Astrocyte (in vitro differentiated cells and primary cell): ENCODE measurements at regions not wholly inside any gene's neighbourhood (a gene's known extent, or its start where the extent isn't known, plus 50 kb on each side); places are given as distances from the start of the nearest gene placed in this dataset.

Source experiments
- DNase-seq: peaks from one replicate; pipeline ENCODE4 v3.0.0-alpha.2; 2010; ENCODE audit warnings: low read depth
- FAIRE-seq: peaks from 2 replicates; lab custom pipeline; 2011; peaks lifted over from hg19 to GRCh38; lab: Jason Lieb, UNC
- H2AFZ ChIP-seq: 2 replicates; pipeline ENCODE4 v1.6.0; 2012; ENCODE audit warnings: low read depth, low read length, inconsistent platforms
- H3K27ac ChIP-seq: 2 replicates; pipeline ENCODE4 v1.5.1; 2011; ENCODE audit warnings: low read depth, low read length, inconsistent platforms
- H3K27me3 ChIP-seq: 2 replicates; pipeline ENCODE4 v1.6.0; 2011; ENCODE audit warnings: low read length, inconsistent platforms; ENCODE audit not compliant: insufficient read depth
- H3K36me3 ChIP-seq: 2 replicates; pipeline ENCODE4 v1.5.1; 2011; ENCODE audit warnings: low read length, inconsistent platforms; ENCODE audit not compliant: insufficient read depth
- H3K4me1 ChIP-seq: 2 replicates; pipeline ENCODE4 v1.5.1; 2011; ENCODE audit warnings: low read length, inconsistent platforms; ENCODE audit not compliant: insufficient read depth
- H3K4me2 ChIP-seq: 2 replicates; pipeline ENCODE4 v1.6.0; 2012; ENCODE audit warnings: low read length, inconsistent platforms
- H3K4me3 ChIP-seq: 2 replicates; pipeline ENCODE4 v1.5.1; 2011; ENCODE audit warnings: low read depth, mild to moderate bottlenecking, low read length, inconsistent platforms; ENCODE audit not compliant: insufficient read depth
- H3K79me2 ChIP-seq: 2 replicates; pipeline ENCODE4 v1.6.0; 2012; ENCODE audit warnings: mild to moderate bottlenecking, low read length, inconsistent platforms; ENCODE audit not compliant: insufficient read depth
- H3K9ac ChIP-seq: 2 replicates; pipeline ENCODE4 v1.6.0; 2012; ENCODE audit warnings: mild to moderate bottlenecking, low read length, inconsistent platforms
- H3K9me3 ChIP-seq: 2 replicates; pipeline ENCODE4 v1.5.1; 2012; ENCODE audit warnings: low read depth, mild to moderate bottlenecking, low read length, inconsistent platforms; ENCODE audit not compliant: insufficient read depth
- H4K20me1 ChIP-seq: 2 replicates; pipeline ENCODE4 v1.6.0; 2012; ENCODE audit warnings: low read length, inconsistent platforms; ENCODE audit not compliant: insufficient read depth
- H3K27ac Mint-ChIP-seq: one replicate; pipeline ENCODE4 v1.8.0; 2021; ENCODE audit warnings: mild to moderate bottlenecking, mixed read lengths; ENCODE audit not compliant: unreplicated experiment
- H3K27me3 Mint-ChIP-seq: one replicate; pipeline ENCODE4 v1.8.0; 2021; ENCODE audit warnings: low read depth, mixed read lengths; ENCODE audit not compliant: unreplicated experiment
- H3K36me3 Mint-ChIP-seq: one replicate; pipeline ENCODE4 v1.8.0; 2021; ENCODE audit warnings: low read depth, mixed read lengths; ENCODE audit not compliant: unreplicated experiment
- H3K4me1 Mint-ChIP-seq: one replicate; pipeline ENCODE4 v1.8.0; 2021; ENCODE audit warnings: low read depth, mixed read lengths; ENCODE audit not compliant: unreplicated experiment
- H3K4me3 Mint-ChIP-seq: one replicate; pipeline ENCODE4 v1.8.0; 2021; ENCODE audit warnings: mild to moderate bottlenecking, moderate library complexity, mixed read lengths; ENCODE audit not compliant: unreplicated experiment
- H3K9me3 Mint-ChIP-seq: one replicate; pipeline ENCODE4 v1.8.0; 2021; ENCODE audit warnings: mild to moderate bottlenecking, mixed read lengths; ENCODE audit not compliant: unreplicated experiment
- EZH2 ChIP-seq: IDR thresholded peaks from 2 replicates; pipeline ENCODE4 v1.6.1; 2012; ENCODE audit warnings: mild to moderate bottlenecking, low read length, inconsistent platforms; ENCODE audit not compliant: insufficient read depth
- TF ChIP-seq, protein P1 (sequence below): IDR thresholded peaks from 2 replicates; pipeline ENCODE4 v1.5.1; 2011; ENCODE audit warnings: low read depth, mild to moderate bottlenecking, inconsistent platforms, low read length, moderate library complexity; ENCODE audit not compliant: insufficient read depth

DNA sequence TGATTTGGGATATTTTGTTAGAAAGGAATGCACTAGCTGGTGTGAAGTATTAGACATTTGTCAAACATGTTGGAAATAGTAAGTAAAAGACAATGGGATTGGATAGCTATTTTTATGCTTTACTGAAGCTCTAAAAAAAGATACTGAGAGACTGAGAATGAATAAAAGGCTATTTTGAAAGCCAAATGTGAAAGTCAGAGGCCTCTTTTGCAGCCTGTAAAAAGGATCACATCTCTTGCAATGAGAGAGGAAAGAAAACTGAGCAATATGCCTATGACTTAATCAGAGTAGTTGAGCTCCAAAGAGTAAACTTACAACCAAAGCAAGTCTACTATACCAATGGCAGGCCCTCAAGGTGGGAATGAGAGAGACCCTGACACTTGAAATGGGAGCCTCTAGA lies 212.6 kb upstream of the LCORL start:
- Histone ChIP-seq H2AFZ (no peak overlapping the region), H4K20me1 (no peaks in the 10 kb centered on the region), H3K4me3 (no peak overlapping the region), H3K27me3 (no peaks in the 10 kb centered on the region), H3K9ac (no peak overlapping the region), H3K36me3 (no peaks in the 10 kb centered on the region), H3K4me1 (no peaks in the 10 kb centered on the region), H3K4me2 (no peak overlapping the region), H3K27ac (no peak overlapping the region), H3K79me2 (no peaks in the 10 kb centered on the region), H3K9me3 (no peaks in the 10 kb centered on the region)
- peaks cover under 1% of the 10 kb centered on the region for H3K9me3 Mint-ChIP-seq
- no peak for FAIRE-seq
- no peak for TF ChIP-seq EZH2
- TF ChIP-seq, protein P1, sequence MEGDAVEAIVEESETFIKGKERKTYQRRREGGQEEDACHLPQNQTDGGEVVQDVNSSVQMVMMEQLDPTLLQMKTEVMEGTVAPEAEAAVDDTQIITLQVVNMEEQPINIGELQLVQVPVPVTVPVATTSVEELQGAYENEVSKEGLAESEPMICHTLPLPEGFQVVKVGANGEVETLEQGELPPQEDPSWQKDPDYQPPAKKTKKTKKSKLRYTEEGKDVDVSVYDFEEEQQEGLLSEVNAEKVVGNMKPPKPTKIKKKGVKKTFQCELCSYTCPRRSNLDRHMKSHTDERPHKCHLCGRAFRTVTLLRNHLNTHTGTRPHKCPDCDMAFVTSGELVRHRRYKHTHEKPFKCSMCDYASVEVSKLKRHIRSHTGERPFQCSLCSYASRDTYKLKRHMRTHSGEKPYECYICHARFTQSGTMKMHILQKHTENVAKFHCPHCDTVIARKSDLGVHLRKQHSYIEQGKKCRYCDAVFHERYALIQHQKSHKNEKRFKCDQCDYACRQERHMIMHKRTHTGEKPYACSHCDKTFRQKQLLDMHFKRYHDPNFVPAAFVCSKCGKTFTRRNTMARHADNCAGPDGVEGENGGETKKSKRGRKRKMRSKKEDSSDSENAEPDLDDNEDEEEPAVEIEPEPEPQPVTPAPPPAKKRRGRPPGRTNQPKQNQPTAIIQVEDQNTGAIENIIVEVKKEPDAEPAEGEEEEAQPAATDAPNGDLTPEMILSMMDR, result no peak
- DNase-seq, result no peak
- no peak overlapping the region for H3K4me3 Mint-ChIP-seq
- H3K27me3 Mint-ChIP-seq, result no peaks in the 10 kb centered on the region
- no peaks in the 10 kb centered on the region for H3K4me1 Mint-ChIP-seq
- H3K27ac Mint-ChIP-seq, result no peak overlapping the region
- no peaks in the 10 kb centered on the region for H3K36me3 Mint-ChIP-seq

DNA sequence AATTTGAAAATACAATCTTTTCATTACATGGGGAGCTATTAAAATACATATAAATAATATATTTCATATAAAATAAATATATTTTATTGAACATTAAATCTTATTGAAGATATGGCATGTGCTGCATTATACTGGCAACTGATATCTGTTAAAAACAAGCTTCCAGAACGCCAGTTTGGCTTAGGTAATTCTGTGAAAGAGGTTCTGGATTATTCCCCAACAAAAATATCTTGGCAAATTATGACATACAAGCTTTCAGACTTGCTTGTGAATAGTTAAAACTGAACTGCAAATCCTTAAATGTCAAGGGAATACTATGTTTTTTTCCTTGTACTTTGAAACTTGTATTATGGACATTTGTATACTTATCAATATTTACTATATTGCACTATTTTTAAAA lies 210.2 kb upstream of the LCORL start:
- no peaks in the 10 kb centered on the region for H4K20me1 ChIP-seq

DNA sequence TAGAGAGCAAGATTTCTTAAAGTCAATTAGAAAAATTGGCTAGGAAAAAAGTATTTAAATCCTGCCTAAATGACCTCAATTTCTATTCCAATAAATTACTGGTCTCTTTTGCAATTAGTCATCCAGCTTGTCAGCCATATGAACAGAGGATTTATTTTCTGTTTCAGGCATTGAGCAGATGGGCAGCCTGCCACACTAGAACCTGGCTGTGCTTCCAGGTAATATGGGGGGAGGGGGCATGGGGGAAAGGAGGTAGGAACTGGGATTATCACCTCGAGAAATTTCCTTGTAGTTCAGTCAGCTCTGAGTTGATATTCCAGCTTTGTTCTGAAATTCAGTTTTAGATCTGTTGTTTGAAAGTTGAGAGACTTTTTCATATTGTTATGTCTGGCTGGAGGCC lies 206.3 kb upstream of the LCORL start:
- Histone ChIP-seq H4K20me1 (no peaks in the 10 kb centered on the region), H3K79me2 (no peaks in the 10 kb centered on the region), H3K27ac (no peak overlapping the region), H3K4me2 (no peak overlapping the region), H3K4me1 (no peaks in the 10 kb centered on the region), H3K4me3 (no peak overlapping the region), H3K36me3 (no peaks in the 10 kb centered on the region), H3K27me3 (no peaks in the 10 kb centered on the region), H3K9me3 (peaks cover 6% of the 10 kb centered on the region), H3K9ac (no peak overlapping the region), H2AFZ (no peak overlapping the region)
- Mint-ChIP-seq H3K27ac (no peak overlapping the region), H3K4me3 (no peak overlapping the region), H3K36me3 (no peaks in the 10 kb centered on the region), H3K9me3 (peaks cover 8% of the 10 kb centered on the region), H3K4me1 (no peaks in the 10 kb centered on the region), H3K27me3 (no peaks in the 10 kb centered on the region)
- no peak for FAIRE-seq
- DNase-seq, result no peak
- no peak for TF ChIP-seq EZH2
- TF ChIP-seq, protein P1, result no peak

More for the DNA sequence above, 210.2 kb upstream of the LCORL start:
- H3K4me3 ChIP-seq, result no peak overlapping the region
- no peaks in the 10 kb centered on the region for H3K36me3 ChIP-seq
- no peak overlapping the region for H3K27ac ChIP-seq
- no peaks in the 10 kb centered on the region for H3K4me1 ChIP-seq
- no peaks in the 10 kb centered on the region for H3K79me2 ChIP-seq
- no peak for TF ChIP-seq EZH2
- TF ChIP-seq, protein P1, result no peak
- no peaks in the 10 kb centered on the region for H3K27me3 Mint-ChIP-seq
- H3K9me3 Mint-ChIP-seq, result peaks cover 6% of the 10 kb centered on the region
- no peak overlapping the region for H3K27ac Mint-ChIP-seq
- DNase-seq (no peak), FAIRE-seq (no peak)
- no peaks in the 10 kb centered on the region for H3K4me1 Mint-ChIP-seq
- no peaks in the 10 kb centered on the region for H3K36me3 Mint-ChIP-seq
- no peak overlapping the region for H3K4me3 Mint-ChIP-seq
- H3K9me3 ChIP-seq, result peaks cover 6% of the 10 kb centered on the region
- no peak overlapping the region for H3K4me2 ChIP-seq
- H3K9ac ChIP-seq, result no peak overlapping the region
- no peaks in the 10 kb centered on the region for H3K27me3 ChIP-seq
- no peak overlapping the region for H2AFZ ChIP-seq
